ENCODE measurements at regions not wholly inside any gene's neighbourhood (a gene's known extent, or its start where the extent isn't known, plus 50 kb on each side); places are given as distances from the start of the nearest gene placed in this dataset.

DNA sequence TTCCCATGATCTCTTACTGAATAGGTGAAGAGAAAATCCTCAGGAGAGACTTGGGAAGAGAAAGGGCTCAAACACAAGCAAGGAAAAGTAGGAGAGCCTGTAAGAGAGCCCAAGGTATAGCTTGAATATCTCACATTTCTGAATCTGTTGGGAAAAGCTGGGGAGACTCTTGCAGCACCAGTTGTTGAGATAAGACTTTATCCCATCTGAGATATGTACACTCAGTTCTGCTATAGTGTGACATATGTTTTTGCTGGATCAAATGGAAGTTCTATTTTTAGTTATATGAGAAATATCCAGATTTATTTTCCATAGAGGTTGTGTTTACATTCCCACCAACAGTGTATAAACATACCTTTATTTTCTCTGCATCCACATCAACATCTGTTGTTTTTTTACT lies 246.1 kb downstream of the NDFIP2 start:
- no peak for TF ChIP-seq RCOR1 (IDR thresholded peaks at IDR 0.05; ENCODE audit: insufficient replicate concordance, low read length)
- no peak for TF ChIP-seq MXI1 (IDR thresholded peaks at IDR 0.05; ENCODE audit: borderline replicate concordance, low read depth, low read length)
- TF ChIP-seq, protein P1, sequence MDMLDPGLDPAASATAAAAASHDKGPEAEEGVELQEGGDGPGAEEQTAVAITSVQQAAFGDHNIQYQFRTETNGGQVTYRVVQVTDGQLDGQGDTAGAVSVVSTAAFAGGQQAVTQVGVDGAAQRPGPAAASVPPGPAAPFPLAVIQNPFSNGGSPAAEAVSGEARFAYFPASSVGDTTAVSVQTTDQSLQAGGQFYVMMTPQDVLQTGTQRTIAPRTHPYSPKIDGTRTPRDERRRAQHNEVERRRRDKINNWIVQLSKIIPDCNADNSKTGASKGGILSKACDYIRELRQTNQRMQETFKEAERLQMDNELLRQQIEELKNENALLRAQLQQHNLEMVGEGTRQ (IDR thresholded peaks at IDR 0.05; ENCODE audit: low read depth, low read length), result no peak
- TF ChIP-seq, protein P2, sequence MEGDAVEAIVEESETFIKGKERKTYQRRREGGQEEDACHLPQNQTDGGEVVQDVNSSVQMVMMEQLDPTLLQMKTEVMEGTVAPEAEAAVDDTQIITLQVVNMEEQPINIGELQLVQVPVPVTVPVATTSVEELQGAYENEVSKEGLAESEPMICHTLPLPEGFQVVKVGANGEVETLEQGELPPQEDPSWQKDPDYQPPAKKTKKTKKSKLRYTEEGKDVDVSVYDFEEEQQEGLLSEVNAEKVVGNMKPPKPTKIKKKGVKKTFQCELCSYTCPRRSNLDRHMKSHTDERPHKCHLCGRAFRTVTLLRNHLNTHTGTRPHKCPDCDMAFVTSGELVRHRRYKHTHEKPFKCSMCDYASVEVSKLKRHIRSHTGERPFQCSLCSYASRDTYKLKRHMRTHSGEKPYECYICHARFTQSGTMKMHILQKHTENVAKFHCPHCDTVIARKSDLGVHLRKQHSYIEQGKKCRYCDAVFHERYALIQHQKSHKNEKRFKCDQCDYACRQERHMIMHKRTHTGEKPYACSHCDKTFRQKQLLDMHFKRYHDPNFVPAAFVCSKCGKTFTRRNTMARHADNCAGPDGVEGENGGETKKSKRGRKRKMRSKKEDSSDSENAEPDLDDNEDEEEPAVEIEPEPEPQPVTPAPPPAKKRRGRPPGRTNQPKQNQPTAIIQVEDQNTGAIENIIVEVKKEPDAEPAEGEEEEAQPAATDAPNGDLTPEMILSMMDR (conservative IDR thresholded peaks at IDR 0.05; ENCODE audit: low read depth, low read length), result no peak
- no peak for TF ChIP-seq RAD21 (IDR thresholded peaks at IDR 0.05; ENCODE audit: low read length)
- no peak for TF ChIP-seq POLR2A (IDR thresholded peaks at IDR 0.05; ENCODE audit: low read depth, low read length)

All from IMR-90 (cell line).